Kidney (tissue), 13 donors: ENCODE measurements at regions not wholly inside any gene's neighbourhood (a gene's known extent, or its start where the extent isn't known, plus 50 kb on each side); places are given as distances from the start of the nearest gene placed in this dataset.

Source experiments
- DNase-seq, 5 donors: peaks; one replicate each; pipeline ENCODE4 v3.0.0-alpha.2; 2013 to 2020
- FAIRE-seq: peaks from 2 replicates; lab custom pipeline; 2012; peaks lifted over from hg19 to GRCh38; lab: Jason Lieb, UNC
- H3K27ac ChIP-seq, 2 donors: one replicate each; pipeline ENCODE4 v1.7.0; 2013; ENCODE audit warnings: low read depth in 2 of 2, low read length in 2 of 2, inconsistent platforms in 1 of 2
- H3K27me3 ChIP-seq: one replicate; pipeline ENCODE4 v1.7.1; 2013; ENCODE audit warnings: low read length, inconsistent platforms; ENCODE audit not compliant: control insufficient read depth, insufficient read depth
- H3K36me3 ChIP-seq, 3 donors: one replicate each; pipeline versions ENCODE4 v1.7.0 to v1.7.1; 2013; ENCODE audit warnings: low read length in 3 of 3, control low read depth in 1 of 3, inconsistent platforms in 1 of 3; ENCODE audit not compliant: insufficient read depth in 3 of 3, control insufficient read depth in 2 of 3
- H3K4me1 ChIP-seq, 3 donors: one replicate each; pipeline versions ENCODE4 v1.7.0 to v1.7.1; 2013; ENCODE audit warnings: low read length in 3 of 3, inconsistent platforms in 1 of 3, low read depth in 1 of 3; ENCODE audit not compliant: control insufficient read depth in 2 of 3, insufficient read depth in 2 of 3
- H3K4me3 ChIP-seq, 3 donors: one replicate each; pipeline versions ENCODE4 v1.7.0 to v1.8.1; 2013; ENCODE audit warnings: low read length in 3 of 3, control low read depth in 1 of 3, inconsistent platforms in 1 of 3
- H3K9ac ChIP-seq, 3 donors: one replicate each; pipeline versions ENCODE4 v1.7.0 to v1.7.1; 2013; ENCODE audit warnings: low read length in 3 of 3, control low read depth in 1 of 3, inconsistent platforms in 1 of 3
- H3K9me3 ChIP-seq, 3 donors: one replicate each; pipeline versions ENCODE4 v1.7.0 to v1.7.1; 2013; ENCODE audit warnings: low read length in 3 of 3, control low read depth in 1 of 3, inconsistent platforms in 1 of 3; ENCODE audit not compliant: control insufficient read depth in 2 of 3, insufficient read depth in 1 of 3
- CTCF ChIP-seq: IDR thresholded peaks from 3 replicates; pipeline ENCODE4 v1.5.1; 2012; ENCODE audit warnings: mild to moderate bottlenecking, moderate library complexity, borderline replicate concordance; ENCODE audit not compliant: insufficient read depth; ENCODE audit errors: extremely low read depth
- intact Hi-C: fragments of 100-400 bp; cut with DNase I; formaldehyde crosslinking; loops from one replicate; pipeline ENCODE4 v1.11.1; 2022
- donor health status: control.
- donor health status: control.
- donor health status: control.
- donor health status: control.
- donor health status: control.
- donor health status: DM: yes; HTN: yes; CAD: no.
- donor health status: Normal renal cell carcinoma (clear cell type).

GRCh38 chr1:157193702-157194391 lies 55.7 kb upstream of the ETV3 start:
- Histone ChIP-seq H3K4me3 (no peak overlapping the region), H3K36me3 (no peaks in the 10 kb centered on the region), H3K27ac (no peak overlapping the region), H3K4me1 (no peaks in the 10 kb centered on the region), H3K9ac (no peak overlapping the region), H3K9me3 (no peaks in the 10 kb centered on the region), H3K27me3 (peaks cover 6% of the 10 kb centered on the region)
- intact Hi-C loops = loop anchor here (10.0 kb wide), 1 partner anchor 291 kb away; no protein-coding TSS in a partner anchor
- FAIRE-seq (no peak), DNase-seq (peak in 4 of 5 donors; percentile 74 to 80 (median 79))
- peak; percentile 65 for TF ChIP-seq CTCF

GRCh38 chr1:157193219-157193618 lies 55.0 kb upstream of the ETV3 start:
- H3K4me3 ChIP-seq = no peak overlapping the region
- no peak for TF ChIP-seq CTCF

GRCh38 chr1:157189986-157190982 lies 52.1 kb upstream of the ETV3 start:
- Histone ChIP-seq H3K9me3 (no peaks in the 10 kb centered on the region), H3K36me3 (no peaks in the 10 kb centered on the region), H3K4me3 (no peak overlapping the region), H3K4me1 (no peaks in the 10 kb centered on the region), H3K9ac (no peak overlapping the region), H3K27ac (no peak overlapping the region), H3K27me3 (peaks cover 6% of the 10 kb centered on the region)
- intact Hi-C loops = loop anchor here (10.0 kb wide), 1 partner anchor 295 kb away; no protein-coding TSS in a partner anchor
- TF ChIP-seq CTCF = no peak
- FAIRE-seq = no peak
- no peak for DNase-seq

More at GRCh38 chr1:157193219-157193618, 55.0 kb upstream of the ETV3 start:
- intact Hi-C loops = loop anchor here (10.0 kb wide), 1 partner anchor 292 kb away; no protein-coding TSS in a partner anchor
- Histone ChIP-seq H3K27me3 (peaks cover 6% of the 10 kb centered on the region), H3K9ac (no peak overlapping the region), H3K4me1 (no peaks in the 10 kb centered on the region), H3K27ac (no peak overlapping the region), H3K36me3 (no peaks in the 10 kb centered on the region), H3K9me3 (no peaks in the 10 kb centered on the region)
- no peak for DNase-seq
- no peak for FAIRE-seq
